ENCODE measurements at regions not wholly inside any gene's neighbourhood (a gene's known extent, or its start where the extent isn't known, plus 50 kb on each side); places are given as distances from the start of the nearest gene placed in this dataset.

DNA sequence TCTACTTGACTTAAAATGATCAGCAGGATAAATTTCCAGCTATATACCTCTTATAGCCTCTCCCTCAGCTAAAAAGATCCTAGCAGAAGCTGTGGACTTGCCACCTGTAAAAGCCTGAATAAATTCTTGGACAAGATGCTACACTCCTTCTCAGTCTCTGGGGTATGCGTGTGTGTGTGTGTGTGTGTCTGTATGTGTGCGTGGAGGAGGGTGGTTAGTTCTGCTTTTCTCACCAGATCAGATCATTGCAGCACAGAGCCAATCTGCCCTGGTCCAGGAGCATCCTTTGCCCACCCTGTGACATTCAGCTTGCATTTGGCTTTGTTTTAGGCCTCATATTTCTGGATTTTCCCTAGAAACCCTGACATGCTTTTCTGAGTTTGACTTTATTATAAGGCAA lies 438.3 kb downstream of the RFC3 start:
- 63 to 71% methylated on average over 2 of the region's 2 CpGs for WGBS, 2 donors
- intact Hi-C loops (cut with DNase I; ENCODE audit: low total_unique reads), result no loop called here
- Histone ChIP-seq H3K27ac (no peak overlapping the region), H3K36me3 (ENCODE audit: low read depth, missing control alignments) (no peaks in the 10 kb centered on the region), H3K9me3 (no peaks in the 10 kb centered on the region), H3K4me3 (no peak overlapping the region), H3K4me1 (no peaks in the 10 kb centered on the region), H3K27me3 (no peaks in the 10 kb centered on the region)
- DNase-seq, result no peak
- TF ChIP-seq POLR2A (IDR thresholded peaks at IDR 0.05), result no peak

DNA sequence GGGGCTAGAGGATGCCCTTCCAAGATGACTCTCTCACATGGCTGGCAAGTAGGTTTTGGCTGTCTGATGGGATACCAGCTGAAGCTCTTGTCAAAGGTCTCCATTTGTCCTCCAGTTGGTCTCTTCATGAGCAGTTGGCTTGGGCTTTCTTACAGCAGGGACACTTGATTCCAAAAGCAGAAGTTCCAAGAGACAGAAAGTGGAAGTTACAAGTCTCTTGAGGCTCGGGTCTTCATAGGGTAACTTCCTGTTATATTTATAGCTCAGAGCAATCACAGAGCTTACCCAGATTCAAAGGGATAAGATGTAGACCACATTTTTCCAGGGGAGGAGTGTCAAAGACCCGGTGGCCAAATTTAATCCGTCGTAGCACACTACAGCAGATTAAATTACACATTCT lies 440.0 kb downstream of the RFC3 start:
- Histone ChIP-seq H3K27ac (no peak overlapping the region), H3K36me3 (ENCODE audit: low read depth, missing control alignments) (no peaks in the 10 kb centered on the region), H3K27me3 (no peaks in the 10 kb centered on the region), H3K9me3 (no peaks in the 10 kb centered on the region), H3K4me3 (no peak overlapping the region), H3K4me1 (no peaks in the 10 kb centered on the region)
- intact Hi-C loops (cut with DNase I; ENCODE audit: low total_unique reads), result no loop called here
- no peak for DNase-seq
- WGBS, 2 donors, result 70 to 87% methylated on average over 4 of the region's 4 CpGs
- TF ChIP-seq POLR2A (IDR thresholded peaks at IDR 0.05), result no peak
- TF ChIP-seq, protein P1, sequence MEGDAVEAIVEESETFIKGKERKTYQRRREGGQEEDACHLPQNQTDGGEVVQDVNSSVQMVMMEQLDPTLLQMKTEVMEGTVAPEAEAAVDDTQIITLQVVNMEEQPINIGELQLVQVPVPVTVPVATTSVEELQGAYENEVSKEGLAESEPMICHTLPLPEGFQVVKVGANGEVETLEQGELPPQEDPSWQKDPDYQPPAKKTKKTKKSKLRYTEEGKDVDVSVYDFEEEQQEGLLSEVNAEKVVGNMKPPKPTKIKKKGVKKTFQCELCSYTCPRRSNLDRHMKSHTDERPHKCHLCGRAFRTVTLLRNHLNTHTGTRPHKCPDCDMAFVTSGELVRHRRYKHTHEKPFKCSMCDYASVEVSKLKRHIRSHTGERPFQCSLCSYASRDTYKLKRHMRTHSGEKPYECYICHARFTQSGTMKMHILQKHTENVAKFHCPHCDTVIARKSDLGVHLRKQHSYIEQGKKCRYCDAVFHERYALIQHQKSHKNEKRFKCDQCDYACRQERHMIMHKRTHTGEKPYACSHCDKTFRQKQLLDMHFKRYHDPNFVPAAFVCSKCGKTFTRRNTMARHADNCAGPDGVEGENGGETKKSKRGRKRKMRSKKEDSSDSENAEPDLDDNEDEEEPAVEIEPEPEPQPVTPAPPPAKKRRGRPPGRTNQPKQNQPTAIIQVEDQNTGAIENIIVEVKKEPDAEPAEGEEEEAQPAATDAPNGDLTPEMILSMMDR (IDR thresholded peaks at IDR 0.05), result no peak

DNA sequence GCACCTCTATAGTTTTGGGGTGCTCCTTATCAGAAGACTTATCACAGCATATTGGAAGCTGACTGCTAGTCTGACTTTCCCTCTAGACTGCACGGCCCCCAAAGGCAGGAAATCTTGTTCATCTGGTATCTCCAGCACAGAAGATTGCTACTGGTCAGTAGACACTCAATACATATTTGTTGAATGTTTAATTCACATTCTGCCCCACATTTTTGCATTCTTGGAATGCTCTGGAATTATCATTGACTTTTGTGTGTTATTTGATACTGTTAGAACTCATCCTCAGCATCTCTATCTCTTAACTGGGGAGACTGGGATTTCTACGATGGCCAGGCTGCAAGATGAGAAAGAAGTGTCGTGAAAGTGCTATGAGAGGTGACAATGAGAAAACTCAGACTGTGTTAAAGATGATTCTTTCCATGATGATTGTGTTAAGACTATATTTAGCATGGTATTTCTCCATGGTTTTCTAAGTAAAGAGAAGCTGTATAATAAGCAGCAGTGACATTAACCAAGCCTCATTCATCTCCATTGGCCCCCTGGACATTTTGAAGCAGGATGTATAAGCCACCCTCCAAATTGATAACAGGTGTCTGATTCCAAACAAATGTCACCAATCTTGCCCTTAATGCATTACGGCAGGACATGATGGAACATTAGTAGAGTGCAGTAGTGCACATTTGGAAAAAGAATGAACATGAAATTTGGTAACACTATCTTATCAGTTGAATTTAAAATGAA lies 440.9 kb downstream of the RFC3 start:
- TF ChIP-seq POLR2A (IDR thresholded peaks at IDR 0.05), result no peak
- TF ChIP-seq, protein P1 (IDR thresholded peaks at IDR 0.05), result no peak
- 88 to 92% methylated on average over 4 of the region's 4 CpGs for WGBS, 2 donors
- Histone ChIP-seq H3K9me3 (no peaks in the 10 kb centered on the region), H3K27ac (no peak overlapping the region), H3K36me3 (ENCODE audit: low read depth, missing control alignments) (no peaks in the 10 kb centered on the region), H3K4me3 (no peak overlapping the region), H3K4me1 (no peaks in the 10 kb centered on the region), H3K27me3 (no peaks in the 10 kb centered on the region)
- intact Hi-C loops (cut with DNase I; ENCODE audit: low total_unique reads), result no loop called here
- no peak for DNase-seq

DNA sequence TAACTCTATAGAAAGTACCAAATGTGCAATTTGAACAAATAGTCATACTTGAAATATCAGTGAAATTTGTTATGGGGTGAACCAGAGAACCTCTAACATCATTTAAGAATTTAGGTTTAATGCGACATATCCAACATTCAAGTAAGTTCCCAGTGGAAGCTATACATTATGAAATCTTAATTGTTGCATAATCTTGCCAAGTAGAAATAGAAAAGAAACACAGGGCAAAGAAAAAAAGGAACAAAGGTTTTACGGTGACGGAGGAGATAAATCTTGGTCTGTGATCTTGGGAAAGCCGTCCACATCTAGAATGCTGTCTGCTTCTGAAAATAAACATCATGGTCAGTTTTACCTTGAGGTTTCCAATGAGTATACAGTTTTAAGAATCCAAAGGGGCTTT lies 445.7 kb downstream of the RFC3 start:
- Histone ChIP-seq H3K4me1 (no peaks in the 10 kb centered on the region), H3K9me3 (no peaks in the 10 kb centered on the region), H3K4me3 (no peak overlapping the region), H3K27ac (no peak overlapping the region), H3K27me3 (no peaks in the 10 kb centered on the region), H3K36me3 (ENCODE audit: low read depth, missing control alignments) (no peaks in the 10 kb centered on the region)
- intact Hi-C loops (cut with DNase I; ENCODE audit: low total_unique reads), result no loop called here
- no peak for TF ChIP-seq POLR2A (IDR thresholded peaks at IDR 0.05)
- TF ChIP-seq, protein P1 (IDR thresholded peaks at IDR 0.05), result no peak
- DNase-seq, result no peak
- WGBS, 2 donors, result 57 to 65% methylated on average over 4 of the region's 4 CpGs

DNA sequence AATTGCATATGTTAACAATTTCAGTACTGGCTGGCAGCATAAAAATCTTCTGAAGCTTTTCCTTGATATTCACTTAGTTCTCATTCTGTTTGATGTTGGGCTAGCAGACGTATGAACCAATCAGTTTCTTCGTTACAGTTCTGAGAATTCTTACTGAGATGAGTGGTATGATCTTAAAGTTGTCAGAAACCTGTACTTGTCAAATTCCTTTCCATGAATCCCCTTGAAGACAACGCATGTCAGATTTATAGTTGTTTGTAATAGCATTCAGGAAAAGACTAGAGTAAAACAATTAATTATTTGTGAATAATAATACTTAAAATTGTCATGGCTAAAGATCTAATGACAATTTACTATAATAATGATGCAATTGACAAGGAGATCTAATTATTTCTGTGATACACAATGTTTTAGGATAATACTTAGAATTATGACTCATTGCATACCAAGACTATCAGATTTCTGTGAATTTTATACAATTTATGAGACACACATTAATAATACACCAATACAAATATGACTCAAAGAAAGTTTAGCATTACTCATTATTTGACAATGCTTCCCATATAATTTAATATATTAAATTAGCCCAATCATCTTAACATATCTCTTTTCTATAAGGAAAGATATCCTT lies 447.2 kb downstream of the RFC3 start:
- no peaks in the 10 kb centered on the region for H3K9me3 ChIP-seq
- no peaks in the 10 kb centered on the region for H3K4me1 ChIP-seq
- no peak for TF ChIP-seq POLR2A (IDR thresholded peaks at IDR 0.05)
- TF ChIP-seq, protein P1 (IDR thresholded peaks at IDR 0.05), result no peak
- H3K36me3 ChIP-seq (ENCODE audit: low read depth, missing control alignments), result no peaks in the 10 kb centered on the region
- H3K27me3 ChIP-seq, result no peaks in the 10 kb centered on the region
- WGBS, 2 donors, result 88 to 93% methylated on average over 3 of the region's 3 CpGs
- no peak overlapping the region for H3K27ac ChIP-seq
- DNase-seq, result no peak
- intact Hi-C loops (cut with DNase I; ENCODE audit: low total_unique reads), result no loop called here
- H3K4me3 ChIP-seq, result no peak overlapping the region

Data from testis (tissue), 2 donors.